ENCODE measurements at regions not wholly inside any gene's neighbourhood (a gene's known extent, or its start where the extent isn't known, plus 50 kb on each side); places are given as distances from the start of the nearest gene placed in this dataset.
"Not testable (repeated sequence)": the region's sequence is repeated elsewhere in the genome, so short reads cannot be mapped to it uniquely, and the experiment has no call there.

- no peak for DNase-seq
Observed at GRCh38 chr22:33221568-33221967, 163.4 kb upstream of the SYN3 start.

- no peak for DNase-seq
Observed at GRCh38 chr22:33220476-33221080, 162.4 kb upstream of the SYN3 start.

GRCh38 chr22:33219648-33220384 lies 161.6 kb upstream of the SYN3 start:
- DNase-seq: no peak

DNA sequence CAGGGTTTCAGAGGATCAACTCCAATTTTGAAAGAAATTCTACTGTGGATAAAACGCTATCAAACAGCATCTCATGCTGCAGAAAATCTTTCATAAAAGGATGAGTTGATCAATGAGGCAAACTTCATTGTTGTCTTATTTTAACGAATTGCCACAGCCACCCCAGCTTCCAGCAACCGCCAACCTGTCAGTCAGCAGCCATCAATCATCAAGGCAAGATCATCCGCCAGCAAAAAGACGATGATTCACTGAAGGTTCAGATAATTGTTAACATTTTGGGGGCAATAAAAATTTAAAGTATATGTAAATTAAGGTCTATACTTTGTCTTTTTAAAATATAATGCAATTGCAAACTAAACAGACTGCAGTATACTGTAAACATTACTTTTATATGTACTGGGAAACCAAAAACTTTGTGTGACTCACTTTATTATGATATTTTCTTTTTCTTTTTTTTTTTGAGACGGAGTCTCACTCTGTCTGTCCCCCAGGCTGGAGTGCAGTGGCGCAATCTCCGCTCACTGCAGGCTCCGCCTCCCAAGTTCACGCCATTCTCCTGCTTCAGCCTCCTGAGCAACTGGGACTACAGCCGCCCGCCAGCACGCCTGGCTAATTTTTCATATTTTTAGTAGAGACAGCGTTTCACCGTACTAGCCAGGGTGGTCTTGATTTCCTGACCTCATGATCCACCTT lies 155.3 kb upstream of the SYN3 start:
- DNase-seq: no peak

GRCh38 chr22:33209930-33210784 lies 152.0 kb upstream of the SYN3 start:
- DNase-seq: peak; percentile 18 to 56

GRCh38 chr22:33204408-33204807 lies 146.2 kb upstream of the SYN3 start:
- DNase-seq: no peak

DNA sequence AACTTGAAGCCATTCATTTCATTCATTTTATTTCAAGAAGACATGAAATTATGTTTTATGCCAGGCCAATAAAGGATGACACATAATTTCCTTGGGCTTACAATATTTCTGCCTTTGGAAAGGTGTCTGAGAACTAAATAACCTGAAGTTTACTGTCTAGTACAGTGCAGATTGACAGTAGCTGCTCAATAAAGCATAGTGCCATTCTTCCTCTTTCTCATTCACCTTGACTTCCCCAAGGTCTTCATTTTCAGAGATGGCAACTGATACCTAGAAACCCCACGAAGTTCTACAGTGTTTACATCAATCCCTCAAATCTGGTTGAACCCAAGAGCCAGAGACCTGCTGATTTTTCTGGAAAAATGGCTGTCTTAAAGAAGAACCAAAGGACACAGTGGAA lies 144.3 kb upstream of the SYN3 start:
- no peak for DNase-seq

DNA sequence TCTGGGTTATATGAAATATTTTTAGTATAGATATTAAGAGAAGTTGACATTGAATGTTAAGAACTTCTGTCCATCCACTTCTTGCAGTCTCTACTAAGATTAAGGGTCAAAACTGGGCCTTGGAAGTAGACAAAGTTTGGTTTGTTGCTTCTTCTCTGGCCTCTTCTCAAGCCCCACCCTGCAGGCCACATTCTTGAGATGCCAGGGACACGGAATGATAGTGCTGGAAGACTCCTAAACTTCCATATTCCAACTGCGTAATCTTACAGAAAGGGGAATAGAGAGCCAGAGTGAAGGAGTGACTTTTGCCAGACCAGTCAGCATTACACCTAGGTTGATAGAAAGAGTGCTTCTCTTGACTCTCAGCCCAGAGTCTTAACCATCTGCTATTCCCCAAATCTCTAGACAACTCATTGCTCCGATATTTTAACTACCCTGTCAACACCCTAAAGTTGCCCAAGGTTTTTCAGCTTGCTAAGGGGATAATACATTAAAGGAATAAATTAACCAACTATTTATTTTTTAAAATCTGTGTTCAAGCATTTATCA lies 136.4 kb upstream of the SYN3 start:
- no peak for DNase-seq

GRCh38 chr22:33192156-33192555 lies 134.0 kb upstream of the SYN3 start:
- no peak for DNase-seq

- no peak for DNase-seq
Observed at GRCh38 chr22:33188326-33188725, 130.1 kb upstream of the SYN3 start.

DNA sequence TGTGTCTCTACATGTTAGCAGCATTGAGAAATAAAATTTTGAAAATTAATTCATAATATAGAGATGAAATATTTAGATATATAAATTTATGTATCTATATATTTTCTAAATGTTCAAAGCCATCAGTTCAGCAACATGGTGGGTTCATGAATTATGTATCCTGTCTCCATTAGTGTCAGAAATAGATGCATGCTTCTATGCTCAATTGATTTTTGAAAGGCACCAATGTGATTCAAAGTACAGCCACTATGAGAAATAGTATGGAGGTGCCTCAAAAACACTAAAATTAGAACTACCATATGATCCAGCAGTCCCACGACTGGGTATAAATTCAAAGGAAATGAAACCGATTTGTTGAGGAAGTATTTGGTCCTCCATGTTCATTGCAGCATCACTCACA lies 128.6 kb upstream of the SYN3 start:
- no peak for DNase-seq

DNA sequence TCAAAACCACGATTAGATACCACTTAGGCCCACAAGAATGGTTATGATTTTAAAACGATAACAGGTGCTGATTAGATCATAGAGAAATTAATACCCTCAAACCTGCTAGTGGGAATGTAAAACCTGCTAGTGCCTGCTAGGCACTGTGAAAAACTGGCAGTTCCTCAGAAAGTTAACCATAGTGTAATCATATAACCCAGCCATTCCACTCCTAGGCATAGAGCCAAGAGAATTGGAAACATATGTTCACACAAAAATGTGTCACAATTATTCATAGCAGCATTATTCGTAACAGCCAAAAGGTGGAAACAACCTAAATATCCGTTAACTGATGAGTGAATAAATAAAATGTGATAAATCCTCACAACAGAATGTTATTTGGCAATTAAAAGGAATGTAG lies 122.2 kb upstream of the SYN3 start:
- no peak for DNase-seq

- no peak for DNase-seq
Observed at GRCh38 chr22:33167998-33168790, 110.0 kb upstream of the SYN3 start.

- DNase-seq: no peak
Observed at GRCh38 chr22:33166206-33166605, 108.0 kb upstream of the SYN3 start.

DNA sequence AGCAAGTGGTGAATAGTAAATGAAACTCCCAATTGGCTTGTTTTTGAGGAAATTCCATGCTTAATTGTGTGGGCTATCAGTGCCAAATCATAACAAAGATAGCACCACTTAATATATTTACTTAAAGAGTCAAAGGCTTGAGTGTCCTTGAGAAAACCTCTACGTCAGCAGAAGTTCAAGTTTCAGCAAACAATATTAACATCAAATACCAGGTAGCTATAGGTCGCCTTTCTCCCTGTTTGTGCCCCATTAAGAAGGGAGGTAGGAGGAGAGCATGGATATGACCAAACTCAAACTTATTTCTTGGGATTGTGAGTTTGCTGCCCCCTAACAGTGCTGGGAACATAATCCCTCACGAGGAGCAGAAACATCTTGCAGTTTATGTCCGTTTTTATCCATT lies 105.6 kb upstream of the SYN3 start:
- DNase-seq: no peak

GRCh38 chr22:33162196-33162595 lies 104.0 kb upstream of the SYN3 start:
- DNase-seq: no peak

DNA sequence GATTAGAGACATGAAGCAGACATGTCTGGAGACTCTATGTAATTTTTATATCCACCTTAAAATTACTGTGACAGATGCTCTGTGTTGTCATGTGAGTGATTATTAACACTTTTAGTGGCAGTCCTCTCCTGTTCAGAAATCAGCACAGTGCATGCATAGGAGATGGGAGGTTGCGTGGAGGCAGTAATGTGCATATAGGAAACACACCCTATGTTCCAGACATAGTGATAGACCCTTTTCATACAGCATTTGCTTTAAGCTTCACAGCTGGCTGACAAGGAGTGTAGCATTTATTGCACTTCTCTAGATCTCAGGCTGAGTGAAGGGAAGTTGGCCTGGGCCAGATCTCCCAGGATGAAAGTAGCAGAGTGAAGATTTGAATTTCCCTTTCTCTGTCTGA lies 102.3 kb upstream of the SYN3 start:
- DNase-seq: no peak

GRCh38 chr22:33154967-33155366 lies 96.8 kb upstream of the SYN3 start:
- not testable (repeated sequence) for DNase-seq

DNA sequence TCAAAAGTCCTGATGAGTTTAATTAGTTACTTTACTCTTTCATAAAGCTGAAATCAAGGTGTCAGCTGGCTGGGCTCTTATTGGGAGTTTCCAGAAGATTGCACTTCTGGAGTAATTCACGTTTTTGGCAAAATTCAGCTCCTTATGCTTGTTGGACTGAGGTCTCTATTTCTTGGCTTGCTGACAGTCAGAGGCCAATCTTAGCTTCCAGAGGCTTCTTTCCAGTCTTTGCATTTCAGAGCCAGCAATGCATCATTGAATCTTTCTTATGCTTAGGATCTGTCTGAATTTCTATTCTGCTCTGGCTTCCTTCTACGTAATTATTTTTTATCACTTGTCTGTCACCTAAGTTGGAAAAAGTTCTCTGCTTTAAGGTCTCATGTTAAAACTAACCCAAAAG lies 91.4 kb upstream of the SYN3 start:
- DNase-seq: no peak

DNA sequence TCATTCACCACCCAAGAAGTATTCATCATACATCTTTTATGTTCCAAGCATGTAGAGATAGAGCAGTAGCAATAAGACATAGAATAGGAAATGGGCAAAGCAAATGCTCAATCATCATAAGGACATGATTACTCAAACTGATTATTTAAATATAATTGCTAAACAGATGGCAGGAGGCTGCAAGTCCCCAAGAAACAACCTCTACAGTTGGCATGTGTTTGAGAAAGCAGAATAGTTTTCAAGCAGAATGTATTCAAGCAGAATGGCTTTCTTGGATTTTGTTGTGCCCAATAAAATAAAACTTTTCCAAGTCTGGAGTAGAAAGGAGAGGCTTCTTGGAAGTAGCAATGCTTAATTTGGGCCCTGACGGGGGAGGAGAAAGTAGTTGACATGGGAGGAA lies 86.5 kb upstream of the SYN3 start:
- DNase-seq: no peak

DNA sequence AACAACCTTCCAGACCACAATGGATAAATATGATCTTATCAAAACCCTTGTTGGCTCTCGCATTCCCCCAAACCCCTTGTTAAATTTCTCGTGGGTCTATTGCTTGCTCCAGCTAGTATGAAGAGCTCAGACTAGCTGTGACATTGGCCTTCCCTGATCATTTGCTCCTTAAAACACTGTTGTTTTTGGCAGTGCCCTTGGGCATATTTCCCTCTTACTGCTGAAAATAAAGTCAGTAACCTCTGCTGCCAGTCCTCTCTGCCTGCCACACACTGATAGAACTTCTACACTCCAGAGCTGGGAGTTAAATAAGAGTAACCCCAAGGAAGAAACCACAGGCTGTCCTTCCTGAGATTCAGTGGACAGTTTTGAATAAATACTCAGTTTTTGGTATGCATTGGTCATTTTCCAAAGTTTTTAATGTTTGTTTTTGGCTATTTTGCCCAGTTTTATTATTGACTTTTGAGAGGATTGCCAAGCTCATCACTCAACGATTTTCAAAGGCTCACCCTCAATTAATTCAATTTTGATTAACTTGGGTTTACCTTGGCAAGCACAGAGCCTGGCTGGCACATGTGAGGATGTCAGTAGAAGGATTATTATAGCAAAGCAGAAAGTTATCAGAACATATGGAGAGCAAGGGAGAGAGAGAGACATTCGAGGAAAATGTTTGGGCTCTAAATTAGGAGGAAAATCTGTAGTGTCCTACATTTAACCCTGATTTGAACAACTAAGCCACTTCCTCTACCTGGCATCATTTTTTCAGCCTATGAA lies 84.3 kb upstream of the SYN3 start:
- DNase-seq: no peak

All from inflammatory macrophage treated with lipopolysaccharide for 1 hour (primary cell).